ENCODE measurements at regions not wholly inside any gene's neighbourhood (a gene's known extent, or its start where the extent isn't known, plus 50 kb on each side); places are given as distances from the start of the nearest gene placed in this dataset.

GRCh38 chr2:155528034-155528433 lies 804.5 kb downstream of the NR4A2 start:
- TF ChIP-seq CTCF (IDR thresholded peaks at IDR 0.05; ENCODE audit: low read depth, low read length, poor library complexity, severe bottlenecking), result no peak
- TF ChIP-seq EZH2phosphoT487 (IDR thresholded peaks at IDR 0.05; ENCODE audit: borderline replicate concordance, low read length), result no peak

Measured in DOHH2 (cell line).